Activated CD4-positive, alpha-beta memory T cell treated with anti-CD3 and anti-CD28 coated beads, Interleukin-2, amount 10 ng/mL, durations not matched to agents 7 days and 5 days (primary cell): ENCODE measurements at regions not wholly inside any gene's neighbourhood (a gene's known extent, or its start where the extent isn't known, plus 50 kb on each side); places are given as distances from the start of the nearest gene placed in this dataset.

ENCODE experiments used
- CTCF ChIA-PET: fragments of 350-600 bp; sonication (Branson Sonifier 250); formaldehyde crosslinking; loops from one replicate; lab custom pipeline; 2021; ENCODE audit warnings: antibody characterized with exemption, inconsistent platforms; lab: Charles Lee
- POLR2A ChIA-PET: fragments of 350-600 bp; sonication (Branson Sonifier 250); formaldehyde crosslinking; loops from one replicate; lab custom pipeline; 2021; ENCODE audit warnings: antibody characterized with exemption; lab: Charles Lee
- DNase-seq: peaks from one replicate; pipeline ENCODE4 v3.0.0-alpha.2; 2020
- H3K27ac Mint-ChIP-seq: one replicate; pipeline ENCODE4 v1.8.0; 2021; ENCODE audit warnings: mild to moderate bottlenecking, mixed read lengths
- H3K27me3 Mint-ChIP-seq: one replicate; pipeline ENCODE4 v1.8.0; 2021; ENCODE audit warnings: mixed read lengths
- H3K36me3 Mint-ChIP-seq: one replicate; pipeline ENCODE4 v1.8.0; 2021; ENCODE audit warnings: low read depth, mixed read lengths
- H3K4me1 Mint-ChIP-seq: one replicate; pipeline ENCODE4 v1.8.0; 2021; ENCODE audit warnings: mixed read lengths
- H3K4me3 Mint-ChIP-seq: one replicate; pipeline ENCODE4 v1.8.0; 2021; ENCODE audit warnings: mild to moderate bottlenecking, mixed read lengths
- H3K9me3 Mint-ChIP-seq: one replicate; pipeline ENCODE4 v1.8.0; 2021; ENCODE audit warnings: mixed read lengths

- ChIA-PET CTCF (no interaction called here), POLR2A (no interaction called here)
- Mint-ChIP-seq H3K4me3 (no peak overlapping the region), H3K27ac (no peak overlapping the region), H3K4me1 (no peaks in the 10 kb centered on the region), H3K9me3 (peaks cover 5% of the 10 kb centered on the region), H3K36me3 (no peaks in the 10 kb centered on the region), H3K27me3 (no peaks in the 10 kb centered on the region)
- DNase-seq, result no peak
These were observed 50.6 kb upstream of the L3MBTL4 start for GRCh38 chr18:6465281-6465680.

GRCh38 chr18:6476190-6476589 is 61.5 kb upstream of the L3MBTL4 start:
- Mint-ChIP-seq H3K36me3 (no peaks in the 10 kb centered on the region), H3K27me3 (no peaks in the 10 kb centered on the region), H3K4me3 (no peak overlapping the region), H3K9me3 (peaks cover 19% of the 10 kb centered on the region), H3K4me1 (no peaks in the 10 kb centered on the region), H3K27ac (no peak overlapping the region)
- no peak for DNase-seq
- POLR2A ChIA-PET, result no interaction called here
- CTCF ChIA-PET, result interaction anchor here (0.7 kb wide), 1 partner anchor 24 kb away, joined by 3 read pairs; no protein-coding TSS in a partner anchor

GRCh38 chr18:6476880-6477279 is 62.2 kb upstream of the L3MBTL4 start:
- no peak overlapping the region for H3K27ac Mint-ChIP-seq
- DNase-seq, result no peak
- POLR2A ChIA-PET, result no interaction called here
- CTCF ChIA-PET, result interaction anchor here (0.7 kb wide), 1 partner anchor 23 kb away, joined by 3 read pairs; no protein-coding TSS in a partner anchor
- peaks cover 17% of the 10 kb centered on the region for H3K9me3 Mint-ChIP-seq
- H3K4me3 Mint-ChIP-seq, result no peak overlapping the region
- H3K27me3 Mint-ChIP-seq, result no peaks in the 10 kb centered on the region
- no peaks in the 10 kb centered on the region for H3K36me3 Mint-ChIP-seq
- no peaks in the 10 kb centered on the region for H3K4me1 Mint-ChIP-seq

- no peak for DNase-seq
- ChIA-PET CTCF (no interaction called here), POLR2A (no interaction called here)
- H3K27me3 Mint-ChIP-seq, result no peaks in the 10 kb centered on the region
- no peak overlapping the region for H3K4me3 Mint-ChIP-seq
- no peaks in the 10 kb centered on the region for H3K36me3 Mint-ChIP-seq
- no peaks in the 10 kb centered on the region for H3K4me1 Mint-ChIP-seq
- H3K27ac Mint-ChIP-seq, result no peak overlapping the region
- H3K9me3 Mint-ChIP-seq, result peaks cover 13% of the 10 kb centered on the region
These were observed 63.4 kb upstream of the L3MBTL4 start for GRCh38 chr18:6478121-6478520.

GRCh38 chr18:6479699-6480098 is 65.0 kb upstream of the L3MBTL4 start:
- Mint-ChIP-seq H3K4me1 (no peaks in the 10 kb centered on the region), H3K9me3 (peaks cover 11% of the 10 kb centered on the region), H3K27ac (no peak overlapping the region), H3K27me3 (no peaks in the 10 kb centered on the region), H3K4me3 (no peak overlapping the region), H3K36me3 (no peaks in the 10 kb centered on the region)
- ChIA-PET CTCF (no interaction called here), POLR2A (no interaction called here)
- no peak for DNase-seq

GRCh38 chr18:6482198-6482977 is 67.7 kb upstream of the L3MBTL4 start:
- ChIA-PET POLR2A (no interaction called here), CTCF (no interaction called here)
- Mint-ChIP-seq H3K27ac (no peak overlapping the region), H3K4me3 (no peak overlapping the region), H3K9me3 (peaks cover 7% of the 10 kb centered on the region), H3K36me3 (no peaks in the 10 kb centered on the region), H3K4me1 (no peaks in the 10 kb centered on the region), H3K27me3 (no peaks in the 10 kb centered on the region)
- DNase-seq, result no peak

- Mint-ChIP-seq H3K4me1 (no peaks in the 10 kb centered on the region), H3K9me3 (peaks cover 7% of the 10 kb centered on the region), H3K27ac (no peak overlapping the region), H3K4me3 (no peak overlapping the region), H3K36me3 (no peaks in the 10 kb centered on the region), H3K27me3 (no peaks in the 10 kb centered on the region)
- POLR2A ChIA-PET, result interaction anchor here (0.5 kb wide), 1 partner anchor 14 kb away, joined by 3 read pairs; no protein-coding TSS in a partner anchor
- CTCF ChIA-PET, result no interaction called here
- DNase-seq, result no peak
These were observed 69.9 kb upstream of the L3MBTL4 start for GRCh38 chr18:6484659-6485058.

GRCh38 chr18:6486313-6486712 is 71.6 kb upstream of the L3MBTL4 start:
- Mint-ChIP-seq H3K27ac (no peak overlapping the region), H3K27me3 (no peaks in the 10 kb centered on the region)
- CTCF ChIA-PET, result no interaction called here

GRCh38 chr18:6486764-6487426 is 72.2 kb upstream of the L3MBTL4 start:
- ChIA-PET POLR2A (no interaction called here), CTCF (no interaction called here)
- no peak overlapping the region for H3K27ac Mint-ChIP-seq
- H3K9me3 Mint-ChIP-seq, result peaks cover 9% of the 10 kb centered on the region
- no peak for DNase-seq
- no peaks in the 10 kb centered on the region for H3K36me3 Mint-ChIP-seq
- H3K27me3 Mint-ChIP-seq, result no peaks in the 10 kb centered on the region
- H3K4me3 Mint-ChIP-seq, result no peak overlapping the region
- H3K4me1 Mint-ChIP-seq, result no peaks in the 10 kb centered on the region

More at GRCh38 chr18:6486313-6486712, 71.6 kb upstream of the L3MBTL4 start:
- Mint-ChIP-seq H3K36me3 (no peaks in the 10 kb centered on the region), H3K4me1 (no peaks in the 10 kb centered on the region), H3K9me3 (peaks cover 7% of the 10 kb centered on the region), H3K4me3 (no peak overlapping the region)
- no peak for DNase-seq
- POLR2A ChIA-PET, result no interaction called here

GRCh38 chr18:6487968-6488367 is 73.3 kb upstream of the L3MBTL4 start:
- ChIA-PET CTCF (no interaction called here), POLR2A (no interaction called here)
- Mint-ChIP-seq H3K27ac (no peak overlapping the region), H3K27me3 (no peaks in the 10 kb centered on the region), H3K4me3 (no peak overlapping the region), H3K36me3 (no peaks in the 10 kb centered on the region), H3K4me1 (no peaks in the 10 kb centered on the region), H3K9me3 (peaks cover 6% of the 10 kb centered on the region)
- no peak for DNase-seq

- CTCF ChIA-PET, result no interaction called here
- DNase-seq, result no peak
- no peaks in the 10 kb centered on the region for H3K4me1 Mint-ChIP-seq
- H3K4me3 Mint-ChIP-seq, result no peak overlapping the region
- peaks cover 3% of the 10 kb centered on the region for H3K9me3 Mint-ChIP-seq
- no peaks in the 10 kb centered on the region for H3K27me3 Mint-ChIP-seq
- POLR2A ChIA-PET, result no interaction called here
- no peak overlapping the region for H3K27ac Mint-ChIP-seq
- no peaks in the 10 kb centered on the region for H3K36me3 Mint-ChIP-seq
These were observed 74.2 kb upstream of the L3MBTL4 start for GRCh38 chr18:6488956-6489355.

GRCh38 chr18:6489977-6490376 is 75.3 kb upstream of the L3MBTL4 start:
- H3K4me3 Mint-ChIP-seq, result no peak overlapping the region
- ChIA-PET POLR2A (no interaction called here), CTCF (no interaction called here)
- no peaks in the 10 kb centered on the region for H3K27me3 Mint-ChIP-seq
- H3K27ac Mint-ChIP-seq, result no peak overlapping the region
- H3K36me3 Mint-ChIP-seq, result no peaks in the 10 kb centered on the region
- DNase-seq, result no peak
- peaks cover 3% of the 10 kb centered on the region for H3K9me3 Mint-ChIP-seq
- no peaks in the 10 kb centered on the region for H3K4me1 Mint-ChIP-seq

GRCh38 chr18:6493194-6493593 is 78.5 kb upstream of the L3MBTL4 start:
- ChIA-PET CTCF (no interaction called here), POLR2A (no interaction called here)
- DNase-seq, result no peak
- H3K36me3 Mint-ChIP-seq, result no peaks in the 10 kb centered on the region
- H3K27ac Mint-ChIP-seq, result no peak overlapping the region
- peaks cover 3% of the 10 kb centered on the region for H3K9me3 Mint-ChIP-seq
- H3K27me3 Mint-ChIP-seq, result no peaks in the 10 kb centered on the region
- no peak overlapping the region for H3K4me3 Mint-ChIP-seq
- no peaks in the 10 kb centered on the region for H3K4me1 Mint-ChIP-seq
